Activated CD4-positive, alpha-beta T cell treated with anti-CD3 and anti-CD28 coated beads, Interleukin-2, amount 10 ng/mL, durations not matched to agents 7 days and 5 days (primary cell): ENCODE measurements at regions not wholly inside any gene's neighbourhood (a gene's known extent, or its start where the extent isn't known, plus 50 kb on each side); places are given as distances from the start of the nearest gene placed in this dataset.

ENCODE experiments used
- CTCF ChIA-PET: fragments of 350-600 bp; sonication (Branson Sonifier 250); formaldehyde crosslinking; loops from one replicate; lab custom pipeline; 2021; ENCODE audit warnings: antibody characterized with exemption; lab: Charles Lee
- POLR2A ChIA-PET: fragments of 350-600 bp; sonication (Branson Sonifier 250); formaldehyde crosslinking; loops from one replicate; lab custom pipeline; 2021; ENCODE audit warnings: antibody characterized with exemption; lab: Charles Lee
- DNase-seq: peaks from one replicate; pipeline ENCODE4 v3.0.0-alpha.2; 2020
- H3K27ac Mint-ChIP-seq: one replicate; pipeline ENCODE4 v1.8.0; 2021; ENCODE audit warnings: mild to moderate bottlenecking, moderate library complexity, mixed read lengths
- H3K27me3 Mint-ChIP-seq: one replicate; pipeline ENCODE4 v1.8.0; 2021; ENCODE audit warnings: mixed read lengths
- H3K36me3 Mint-ChIP-seq: one replicate; pipeline ENCODE4 v1.8.0; 2021; ENCODE audit warnings: low read depth, mixed read lengths
- H3K4me1 Mint-ChIP-seq: one replicate; pipeline ENCODE4 v1.8.0; 2021; ENCODE audit warnings: mixed read lengths
- H3K4me3 Mint-ChIP-seq: one replicate; pipeline ENCODE4 v1.8.0; 2021; ENCODE audit warnings: mild to moderate bottlenecking, moderate library complexity, mixed read lengths
- H3K9me3 Mint-ChIP-seq: one replicate; pipeline ENCODE4 v1.8.0; 2021; ENCODE audit warnings: mixed read lengths

- ChIA-PET POLR2A (no interaction called here), CTCF (no interaction called here)
- H3K27me3 Mint-ChIP-seq: no peaks in the 10 kb centered on the region
- no peak overlapping the region for H3K4me3 Mint-ChIP-seq
- H3K9me3 Mint-ChIP-seq: peaks cover 8% of the 10 kb centered on the region
- H3K27ac Mint-ChIP-seq: no peak overlapping the region
- no peak for DNase-seq
- no peaks in the 10 kb centered on the region for H3K36me3 Mint-ChIP-seq
- H3K4me1 Mint-ChIP-seq: no peaks in the 10 kb centered on the region
These were observed 2308.1 kb upstream of the AGA start for GRCh38 chr4:179750374-179750773.

- H3K27ac Mint-ChIP-seq: no peak overlapping the region
- H3K27me3 Mint-ChIP-seq: no peaks in the 10 kb centered on the region
- H3K36me3 Mint-ChIP-seq: no peaks in the 10 kb centered on the region
- ChIA-PET CTCF (no interaction called here), POLR2A (no interaction called here)
- no peak for DNase-seq
- H3K4me1 Mint-ChIP-seq: no peaks in the 10 kb centered on the region
- peaks cover 8% of the 10 kb centered on the region for H3K9me3 Mint-ChIP-seq
- no peak overlapping the region for H3K4me3 Mint-ChIP-seq
These were observed 2309.4 kb upstream of the AGA start for GRCh38 chr4:179751669-179752068.

- H3K36me3 Mint-ChIP-seq: no peaks in the 10 kb centered on the region
- DNase-seq: no peak
- peaks cover 2% of the 10 kb centered on the region for H3K9me3 Mint-ChIP-seq
- no peak overlapping the region for H3K27ac Mint-ChIP-seq
- no peaks in the 10 kb centered on the region for H3K27me3 Mint-ChIP-seq
- no peak overlapping the region for H3K4me3 Mint-ChIP-seq
- ChIA-PET CTCF (no interaction called here), POLR2A (no interaction called here)
- H3K4me1 Mint-ChIP-seq: no peaks in the 10 kb centered on the region
These were observed 2313.1 kb upstream of the AGA start for GRCh38 chr4:179755322-179755721.

GRCh38 chr4:179757641-179758040 lies 2315.4 kb upstream of the AGA start:
- no peak overlapping the region for H3K4me3 Mint-ChIP-seq
- peaks cover 2% of the 10 kb centered on the region for H3K9me3 Mint-ChIP-seq
- no peaks in the 10 kb centered on the region for H3K36me3 Mint-ChIP-seq
- ChIA-PET CTCF (no interaction called here), POLR2A (no interaction called here)
- no peak overlapping the region for H3K27ac Mint-ChIP-seq
- no peaks in the 10 kb centered on the region for H3K4me1 Mint-ChIP-seq
- no peak for DNase-seq
- no peaks in the 10 kb centered on the region for H3K27me3 Mint-ChIP-seq

GRCh38 chr4:179762840-179763239 lies 2320.6 kb upstream of the AGA start:
- Mint-ChIP-seq H3K4me1 (no peaks in the 10 kb centered on the region), H3K9me3 (peaks cover 3% of the 10 kb centered on the region), H3K27ac (no peak overlapping the region), H3K27me3 (no peaks in the 10 kb centered on the region), H3K4me3 (no peak overlapping the region), H3K36me3 (no peaks in the 10 kb centered on the region)
- no peak for DNase-seq
- CTCF ChIA-PET: no interaction called here
- POLR2A ChIA-PET: no interaction called here

- Mint-ChIP-seq H3K27me3 (no peaks in the 10 kb centered on the region), H3K4me1 (no peaks in the 10 kb centered on the region), H3K36me3 (no peaks in the 10 kb centered on the region), H3K4me3 (no peak overlapping the region), H3K9me3 (peaks cover 3% of the 10 kb centered on the region), H3K27ac (no peak overlapping the region)
- DNase-seq: no peak
- ChIA-PET POLR2A (no interaction called here), CTCF (no interaction called here)
These were observed 2324.7 kb upstream of the AGA start for GRCh38 chr4:179766938-179767337.

- Mint-ChIP-seq H3K27ac (no peak overlapping the region), H3K27me3 (no peaks in the 10 kb centered on the region), H3K4me3 (no peak overlapping the region), H3K4me1 (no peaks in the 10 kb centered on the region), H3K9me3 (peaks cover 7% of the 10 kb centered on the region), H3K36me3 (no peaks in the 10 kb centered on the region)
- ChIA-PET CTCF (no interaction called here), POLR2A (no interaction called here)
- no peak for DNase-seq
These were observed 2326.8 kb upstream of the AGA start for GRCh38 chr4:179768996-179769395.

GRCh38 chr4:179797738-179798137 lies 2355.5 kb upstream of the AGA start:
- Mint-ChIP-seq H3K27ac (no peak overlapping the region), H3K4me1 (no peaks in the 10 kb centered on the region), H3K36me3 (no peaks in the 10 kb centered on the region), H3K27me3 (no peaks in the 10 kb centered on the region), H3K4me3 (no peak overlapping the region), H3K9me3 (peaks cover 2% of the 10 kb centered on the region)
- ChIA-PET POLR2A (no interaction called here), CTCF (interaction anchor here (1.0 to 1.2 kb wide), 2 partner anchors 12 to 126 kb away, joined by 3 read pairs; no protein-coding TSS in a partner anchor)
- DNase-seq: no peak

GRCh38 chr4:179803857-179804256 lies 2361.6 kb upstream of the AGA start:
- Mint-ChIP-seq H3K27ac (no peak overlapping the region), H3K4me1 (no peaks in the 10 kb centered on the region), H3K27me3 (no peaks in the 10 kb centered on the region), H3K4me3 (no peak overlapping the region), H3K36me3 (no peaks in the 10 kb centered on the region), H3K9me3 (peaks cover 2% of the 10 kb centered on the region)
- CTCF ChIA-PET: no interaction called here
- POLR2A ChIA-PET: no interaction called here
- no peak for DNase-seq

GRCh38 chr4:179804440-179804839 lies 2362.2 kb upstream of the AGA start:
- Mint-ChIP-seq H3K4me1 (no peaks in the 10 kb centered on the region), H3K27me3 (no peaks in the 10 kb centered on the region), H3K36me3 (no peaks in the 10 kb centered on the region), H3K9me3 (peaks cover 4% of the 10 kb centered on the region), H3K27ac (no peak overlapping the region), H3K4me3 (no peak overlapping the region)
- no peak for DNase-seq
- ChIA-PET CTCF (no interaction called here), POLR2A (no interaction called here)

GRCh38 chr4:179817317-179817716 lies 2375.1 kb upstream of the AGA start:
- ChIA-PET POLR2A (no interaction called here), CTCF (no interaction called here)
- Mint-ChIP-seq H3K27me3 (no peaks in the 10 kb centered on the region), H3K4me3 (no peak overlapping the region), H3K4me1 (no peaks in the 10 kb centered on the region), H3K27ac (no peak overlapping the region), H3K9me3 (peaks cover 5% of the 10 kb centered on the region), H3K36me3 (no peaks in the 10 kb centered on the region)
- no peak for DNase-seq

- POLR2A ChIA-PET: no interaction called here
- Mint-ChIP-seq H3K27ac (no peak overlapping the region), H3K9me3 (peaks cover 10% of the 10 kb centered on the region), H3K36me3 (no peaks in the 10 kb centered on the region), H3K4me3 (no peak overlapping the region), H3K27me3 (no peaks in the 10 kb centered on the region), H3K4me1 (no peaks in the 10 kb centered on the region)
- DNase-seq: no peak
- CTCF ChIA-PET: no interaction called here
These were observed 2381.1 kb upstream of the AGA start for GRCh38 chr4:179823342-179823741.

GRCh38 chr4:179831274-179831673 lies 2389.0 kb upstream of the AGA start:
- CTCF ChIA-PET: no interaction called here
- no peak overlapping the region for H3K27ac Mint-ChIP-seq
- H3K9me3 Mint-ChIP-seq: peaks cover 10% of the 10 kb centered on the region
- no peaks in the 10 kb centered on the region for H3K27me3 Mint-ChIP-seq
- H3K4me1 Mint-ChIP-seq: no peaks in the 10 kb centered on the region
- H3K4me3 Mint-ChIP-seq: no peak overlapping the region
- no peak for DNase-seq
- POLR2A ChIA-PET: no interaction called here
- H3K36me3 Mint-ChIP-seq: no peaks in the 10 kb centered on the region

- no peaks in the 10 kb centered on the region for H3K36me3 Mint-ChIP-seq
- H3K9me3 Mint-ChIP-seq: peaks cover 10% of the 10 kb centered on the region
- no peaks in the 10 kb centered on the region for H3K4me1 Mint-ChIP-seq
- H3K27ac Mint-ChIP-seq: no peak overlapping the region
- H3K4me3 Mint-ChIP-seq: no peak overlapping the region
- CTCF ChIA-PET: interaction anchor here (0.5 kb wide), 1 partner anchor 193 kb away, joined by 3 read pairs; no protein-coding TSS in a partner anchor
- no peaks in the 10 kb centered on the region for H3K27me3 Mint-ChIP-seq
- no peak for DNase-seq
- POLR2A ChIA-PET: no interaction called here
These were observed 2394.2 kb upstream of the AGA start for GRCh38 chr4:179836179-179837075.
